IMR-90 (cell line): ENCODE measurements at regions not wholly inside any gene's neighbourhood (a gene's known extent, or its start where the extent isn't known, plus 50 kb on each side); places are given as distances from the start of the nearest gene placed in this dataset.

Experiments
- ATAC-seq: fragments of 200-7000 bp; cut with Tn5 transposase; 2 replicates; pipeline ENCODE4 v1.9.1; 2020; ENCODE audit warnings: low read depth, mild to moderate bottlenecking, moderate library complexity
- BruUV-seq: library from RNA; stranded (reverse); fragments of 400-500 nt; replicated peaks from 2 replicates; lab custom pipeline; 2021; lab: Mats Ljungman, UMichigan
- CTCF ChIA-PET: fragments of 300-600 bp; formaldehyde crosslinking; extraction: SDS; loops from one replicate; lab custom pipeline; 2021; ENCODE audit warnings: antibody characterized with exemption; lab: Yijun Ruan, JAX
- POLR2A ChIA-PET: fragments of 300-600 bp; sonication (Branson Sonifier 250); formaldehyde crosslinking; loops from one replicate; lab custom pipeline; 2022; ENCODE audit warnings: antibody characterized with exemption; ENCODE audit not compliant: unreplicated experiment; lab: Charles Lee
- DNase-seq: peaks from one replicate; pipeline ENCODE4 v3.0.0; 2013
- H2AFZ ChIP-seq: replicated peaks from 2 replicates; pipeline ENCODE3; 2013; ENCODE audit warnings: low read length, mild to moderate bottlenecking; ENCODE audit not compliant: poor library complexity
- H2AK5ac ChIP-seq: 2 replicates; pipeline ENCODE4 v1.6.1; 2013; ENCODE audit warnings: low read depth, low read length, inconsistent platforms
- H2AK9ac ChIP-seq: replicated peaks from 2 replicates; pipeline ENCODE3; 2013; ENCODE audit warnings: mild to moderate bottlenecking, low read depth, low read length, moderate library complexity; ENCODE audit not compliant: poor library complexity
- H2BK120ac ChIP-seq: 2 replicates; pipeline ENCODE4 v1.6.1; 2013; ENCODE audit warnings: low read depth, low read length, inconsistent platforms
- H2BK15ac ChIP-seq: 3 replicates; pipeline ENCODE4 v1.6.1; 2013; ENCODE audit warnings: low read depth, low read length, inconsistent platforms
- H2BK20ac ChIP-seq: 2 replicates; pipeline ENCODE4 v1.6.1; 2013; ENCODE audit warnings: low read depth, mild to moderate bottlenecking, inconsistent platforms, low read length, moderate library complexity
- H2BK5ac ChIP-seq: 2 replicates; pipeline ENCODE4 v1.6.1; 2013; ENCODE audit warnings: mild to moderate bottlenecking, low read depth, low read length, inconsistent platforms; ENCODE audit not compliant: poor library complexity, severe bottlenecking
- H3K14ac ChIP-seq: replicated peaks from 2 replicates; pipeline ENCODE4 v1.6.1; 2013; ENCODE audit warnings: low read depth, low read length, inconsistent platforms
- H3K18ac ChIP-seq: 2 replicates; pipeline ENCODE4 v1.6.1; 2013; ENCODE audit warnings: low read depth, low read length, control low read depth
- H3K23ac ChIP-seq: 2 replicates; pipeline ENCODE4 v1.6.1; 2013; ENCODE audit warnings: low read depth, low read length, inconsistent platforms
- H3K27ac ChIP-seq: 2 replicates; pipeline ENCODE4 v1.5.1; 2013; ENCODE audit warnings: mild to moderate bottlenecking, control low read depth, low read length; ENCODE audit not compliant: insufficient read depth
- H3K27me3 ChIP-seq: 2 replicates; pipeline ENCODE4 v1.6.1; 2013; ENCODE audit warnings: low read length; ENCODE audit not compliant: control insufficient read depth, insufficient read depth
- H3K36me3 ChIP-seq: 2 replicates; pipeline ENCODE4 v1.6.1; 2013; ENCODE audit warnings: low read length, mixed read lengths; ENCODE audit not compliant: control insufficient read depth, insufficient read depth
- H3K4ac ChIP-seq: 2 replicates; pipeline ENCODE4 v1.6.1; 2013; ENCODE audit warnings: low read depth, low read length, inconsistent platforms
- H3K4me1 ChIP-seq: 2 replicates; pipeline ENCODE4 v1.6.1; 2013; ENCODE audit warnings: low read length, mixed read lengths; ENCODE audit not compliant: control insufficient read depth, insufficient read depth
- H3K4me2 ChIP-seq: 2 replicates; pipeline ENCODE4 v1.6.1; 2013; ENCODE audit warnings: low read depth, mild to moderate bottlenecking, control low read depth, low read length, moderate library complexity
- H3K4me3 ChIP-seq: 2 replicates; pipeline ENCODE4 v1.5.1; 2013; ENCODE audit warnings: low read depth, mild to moderate bottlenecking, control low read depth, low read length, moderate library complexity; ENCODE audit not compliant: insufficient read depth
- H3K56ac ChIP-seq: 2 replicates; pipeline ENCODE4 v1.6.1; 2013; ENCODE audit warnings: low read length, inconsistent platforms; ENCODE audit not compliant: insufficient read depth; ENCODE audit errors: extremely low read depth
- H3K79me1 ChIP-seq, 2 experiments: 2 replicates each; pipeline ENCODE4 v1.6.1; 2013; ENCODE audit warnings: low read length in 2 of 2, inconsistent platforms in 1 of 2, low read depth in 1 of 2
- H3K9ac ChIP-seq: 2 replicates; pipeline ENCODE4 v1.6.1; 2013; ENCODE audit warnings: low read depth, low read length, control low read depth
- H3K9me1 ChIP-seq: 2 replicates; pipeline ENCODE4 v1.6.1; 2013; ENCODE audit warnings: low read length, inconsistent platforms; ENCODE audit not compliant: insufficient read depth
- H3K9me3 ChIP-seq: 2 replicates; pipeline ENCODE4 v1.6.1; 2013; ENCODE audit warnings: low read length; ENCODE audit not compliant: control insufficient read depth, insufficient read depth
- H4K20me1 ChIP-seq: 2 replicates; pipeline ENCODE4 v1.6.1; 2013; ENCODE audit warnings: low read length, inconsistent platforms; ENCODE audit not compliant: insufficient read depth
- H4K5ac ChIP-seq: 2 replicates; pipeline ENCODE4 v1.6.1; 2013; ENCODE audit warnings: mild to moderate bottlenecking, low read depth, low read length, control low read depth
- H4K8ac ChIP-seq, 2 experiments: 2 replicates each; pipeline ENCODE4 v1.6.1; 2013; ENCODE audit warnings: low read depth in 2 of 2, low read length in 2 of 2, control low read depth in 1 of 2, inconsistent platforms in 1 of 2
- H4K91ac ChIP-seq: 2 replicates; pipeline ENCODE4 v1.6.1; 2013; ENCODE audit warnings: low read depth, low read length, inconsistent platforms; ENCODE audit not compliant: insufficient read depth
- BHLHE40 ChIP-seq: fragments of 150-350 bp; IDR thresholded peaks from 2 replicates; pipeline ENCODE4 v1.6.1; 2016; ENCODE audit warnings: mild to moderate bottlenecking, low read depth, low read length
- CEBPB ChIP-seq: IDR thresholded peaks from 2 replicates; pipeline ENCODE4 v1.6.1; 2012; ENCODE audit warnings: low read depth, low read length, improper control_type of control experiment
- CHD1 ChIP-seq: IDR thresholded peaks from 2 replicates; pipeline ENCODE4 v1.6.1; 2012; ENCODE audit warnings: low read depth, low read length, improper control_type of control experiment
- ELK1 ChIP-seq: fragments of 150-350 bp; IDR thresholded peaks from 2 replicates; pipeline ENCODE4 v1.6.1; 2016; ENCODE audit warnings: low read depth, mild to moderate bottlenecking, low read length, moderate library complexity, borderline replicate concordance
- FOS ChIP-seq: fragments of 150-350 bp; IDR thresholded peaks from 2 replicates; pipeline ENCODE4 v1.6.1; 2016; ENCODE audit warnings: low read depth, low read length
- MAZ ChIP-seq: IDR thresholded peaks from 2 replicates; pipeline ENCODE4 v1.6.1; 2012; ENCODE audit warnings: low read depth, mild to moderate bottlenecking, low read length, improper control_type of control experiment, moderate library complexity, borderline replicate concordance
- NFE2L2 ChIP-seq: fragments of 150-350 bp; IDR thresholded peaks from 2 replicates; pipeline ENCODE4 v1.6.1; 2016; ENCODE audit warnings: low read depth, mild to moderate bottlenecking, low read length
- POLR2A ChIP-seq: IDR thresholded peaks from 2 replicates; pipeline ENCODE4 v1.6.1; 2012; ENCODE audit warnings: mild to moderate bottlenecking, low read depth, low read length
- RAD21 ChIP-seq: IDR thresholded peaks from 2 replicates; pipeline ENCODE4 v1.6.1; 2012; ENCODE audit warnings: low read length, improper control_type of control experiment
- RCOR1 ChIP-seq: IDR thresholded peaks from 2 replicates; pipeline ENCODE4 v1.6.1; 2012; ENCODE audit warnings: mild to moderate bottlenecking, low read length, improper control_type of control experiment; ENCODE audit not compliant: insufficient replicate concordance
- RFX5 ChIP-seq: IDR thresholded peaks from 2 replicates; pipeline ENCODE4 v1.8.0; 2012; ENCODE audit warnings: low read depth, mild to moderate bottlenecking, low read length, moderate library complexity
- SMC3 ChIP-seq: fragments of 150-350 bp; IDR thresholded peaks from 2 replicates; pipeline ENCODE4 v1.6.1; 2016; ENCODE audit warnings: low read depth, mild to moderate bottlenecking, antibody characterized with exemption, low read length, moderate library complexity
- WGBS, 2 experiments: methylation state at CpG; one replicate each; pipeline versions ENCODE4 v1.1.5 to v1.1.7; 2013; ENCODE audit warnings: missing lambda C conversion rate in 2 of 2; ENCODE audit not compliant: insufficient read length in 1 of 2; ENCODE audit errors: extremely low coverage in 2 of 2; 5-methylcytosine and 5-hydroxymethylcytosine counted together
- dilution Hi-C: fragments of 300-500 bp; cut with HindIII; formaldehyde crosslinking; loops from one replicate; pipeline ENCODE4 v1.14.3; 2018; ENCODE audit warnings: low sequenced_read_pairs; ENCODE audit not compliant: unreplicated experiment
- in situ Hi-C: fragments of 300-500 bp; cut with MboI; formaldehyde crosslinking; loops from 3 replicates; pipeline ENCODE4 v1.14.3; 2019; ENCODE audit warnings: low sequenced_read_pairs, inconsistent platforms, mixed read lengths
- intact Hi-C: fragments of 100-400 bp; cut with micrococcal nuclease; formaldehyde crosslinking; loops from 2 replicates; pipeline ENCODE4 v1.10.0; 2022
- TF ChIP-seq, protein P1 (sequence below): fragments of 150-350 bp; IDR thresholded peaks from 2 replicates; pipeline ENCODE4 v1.6.1; 2017; ENCODE audit warnings: mild to moderate bottlenecking, antibody characterized with exemption, low read length, low read depth
- TF ChIP-seq, protein P2 (sequence below): conservative IDR thresholded peaks from 2 replicates; pipeline ENCODE4 v1.5.1; 2012; ENCODE audit warnings: mild to moderate bottlenecking, low read depth, low read length, improper control_type of control experiment

GRCh38 chr12:111188436-111188835 lies 180.5 kb downstream of the PHETA1 start:
- H4K20me1 ChIP-seq, result no peaks in the 10 kb centered on the region

More at GRCh38 chr12:111188436-111188835, 180.5 kb downstream of the PHETA1 start:
- H2BK20ac ChIP-seq, result no peak overlapping the region
- H3K9me3 ChIP-seq, result no peaks in the 10 kb centered on the region
- DNase-seq, result no peak
- WGBS, 2 experiments, result 50% methylated on average over 4 of the region's 8 CpGs; no CpG with 5 or more reads in 1 of the 2 experiments
- in situ Hi-C loops (no loop called here), dilution Hi-C loops (no loop called here), intact Hi-C loops (no loop called here)
- BruUV-seq, result no TSS peak
- H3K79me1 ChIP-seq, result no peaks in the 10 kb centered on the region
- H3K4me3 ChIP-seq, result no peak overlapping the region
- no peak overlapping the region for H3K56ac ChIP-seq
- no peak overlapping the region for H2AK5ac ChIP-seq
- H3K36me3 ChIP-seq, result no peaks in the 10 kb centered on the region
- H3K4me2 ChIP-seq, result no peak overlapping the region
- no peak for TF ChIP-seq FOS
- no peak for TF ChIP-seq RFX5
- TF ChIP-seq BHLHE40, result no peak
- no peak for TF ChIP-seq ELK1
- no peak for TF ChIP-seq SMC3
- TF ChIP-seq, protein P1, sequence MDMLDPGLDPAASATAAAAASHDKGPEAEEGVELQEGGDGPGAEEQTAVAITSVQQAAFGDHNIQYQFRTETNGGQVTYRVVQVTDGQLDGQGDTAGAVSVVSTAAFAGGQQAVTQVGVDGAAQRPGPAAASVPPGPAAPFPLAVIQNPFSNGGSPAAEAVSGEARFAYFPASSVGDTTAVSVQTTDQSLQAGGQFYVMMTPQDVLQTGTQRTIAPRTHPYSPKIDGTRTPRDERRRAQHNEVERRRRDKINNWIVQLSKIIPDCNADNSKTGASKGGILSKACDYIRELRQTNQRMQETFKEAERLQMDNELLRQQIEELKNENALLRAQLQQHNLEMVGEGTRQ, result no peak
- no peak for TF ChIP-seq MAZ
- TF ChIP-seq CEBPB, result no peak
- TF ChIP-seq NFE2L2, result no peak
- no peak for TF ChIP-seq RAD21
- no peak for TF ChIP-seq POLR2A
- TF ChIP-seq CHD1, result no peak
- TF ChIP-seq, protein P2, sequence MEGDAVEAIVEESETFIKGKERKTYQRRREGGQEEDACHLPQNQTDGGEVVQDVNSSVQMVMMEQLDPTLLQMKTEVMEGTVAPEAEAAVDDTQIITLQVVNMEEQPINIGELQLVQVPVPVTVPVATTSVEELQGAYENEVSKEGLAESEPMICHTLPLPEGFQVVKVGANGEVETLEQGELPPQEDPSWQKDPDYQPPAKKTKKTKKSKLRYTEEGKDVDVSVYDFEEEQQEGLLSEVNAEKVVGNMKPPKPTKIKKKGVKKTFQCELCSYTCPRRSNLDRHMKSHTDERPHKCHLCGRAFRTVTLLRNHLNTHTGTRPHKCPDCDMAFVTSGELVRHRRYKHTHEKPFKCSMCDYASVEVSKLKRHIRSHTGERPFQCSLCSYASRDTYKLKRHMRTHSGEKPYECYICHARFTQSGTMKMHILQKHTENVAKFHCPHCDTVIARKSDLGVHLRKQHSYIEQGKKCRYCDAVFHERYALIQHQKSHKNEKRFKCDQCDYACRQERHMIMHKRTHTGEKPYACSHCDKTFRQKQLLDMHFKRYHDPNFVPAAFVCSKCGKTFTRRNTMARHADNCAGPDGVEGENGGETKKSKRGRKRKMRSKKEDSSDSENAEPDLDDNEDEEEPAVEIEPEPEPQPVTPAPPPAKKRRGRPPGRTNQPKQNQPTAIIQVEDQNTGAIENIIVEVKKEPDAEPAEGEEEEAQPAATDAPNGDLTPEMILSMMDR, result no peak
- no peak for TF ChIP-seq RCOR1
- no peak overlapping the region for H4K91ac ChIP-seq
- H3K27ac ChIP-seq, result no peak overlapping the region
- H3K4ac ChIP-seq, result no peak overlapping the region
- peaks cover 2% of the 10 kb centered on the region; the same call in 1 of the 2 replicates for H3K27me3 ChIP-seq
- H3K23ac ChIP-seq, result no peak overlapping the region
- H3K9ac ChIP-seq, result no peak overlapping the region
- H2BK120ac ChIP-seq, result no peak overlapping the region
- no peak overlapping the region for H3K18ac ChIP-seq
- H2AFZ ChIP-seq, result no peak overlapping the region
- no peak overlapping the region for H4K8ac ChIP-seq
- no peak for ATAC-seq
- H2BK5ac ChIP-seq, result no peak overlapping the region
- no peak overlapping the region for H2BK15ac ChIP-seq
- H3K4me1 ChIP-seq, result no peaks in the 10 kb centered on the region
- no peak overlapping the region for H2AK9ac ChIP-seq
- H4K5ac ChIP-seq, result no peak overlapping the region
- H3K9me1 ChIP-seq, result no peaks in the 10 kb centered on the region
- ChIA-PET POLR2A (no interaction called here), CTCF (no interaction called here)
- H3K14ac ChIP-seq, result no peak overlapping the region
